Fibroblast of lung (primary cell): ENCODE measurements at regions not wholly inside any gene's neighbourhood (a gene's known extent, or its start where the extent isn't known, plus 50 kb on each side); places are given as distances from the start of the nearest gene placed in this dataset.

Experiments used
- EZH2 ChIP-seq: IDR thresholded peaks from 2 replicates; pipeline ENCODE4 v1.5.1; 2012; ENCODE audit warnings: low read length, control low read depth, mild to moderate bottlenecking; ENCODE audit errors: missing control alignments
- TF ChIP-seq, protein P1 (sequence below), 2 donors: IDR thresholded peaks in 1 of 2; conservative IDR thresholded peaks in 1 of 2; 1 replicate in 1 of 2; 2 replicates in 1 of 2; pipeline ENCODE4 v1.5.1; 2011 to 2012; ENCODE audit warnings: low read length in 2 of 2, control low read depth in 1 of 2, inconsistent platforms in 1 of 2, low read depth in 1 of 2, mild to moderate bottlenecking in 1 of 2

DNA sequence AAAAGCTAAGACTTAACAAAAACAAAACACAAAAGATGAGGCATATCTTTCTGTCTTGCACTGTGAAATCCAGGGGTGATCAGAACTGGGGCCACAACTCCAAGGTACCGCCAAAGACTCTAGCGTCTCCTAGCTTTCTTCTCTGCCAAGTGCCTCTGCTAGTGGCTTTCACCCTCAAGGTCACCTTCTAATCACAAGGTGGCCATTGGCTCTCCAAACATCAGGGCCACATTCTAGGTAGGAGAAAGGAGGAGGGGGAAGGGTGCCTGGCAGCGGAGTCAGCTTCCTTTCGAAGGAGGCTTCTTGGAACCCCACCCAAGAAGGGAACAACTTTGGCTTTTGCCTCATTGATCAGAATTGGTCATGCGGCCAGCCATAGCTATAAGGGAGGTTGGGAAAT is 168.8 kb upstream of the SMAD3 start:
- TF ChIP-seq, protein P1, sequence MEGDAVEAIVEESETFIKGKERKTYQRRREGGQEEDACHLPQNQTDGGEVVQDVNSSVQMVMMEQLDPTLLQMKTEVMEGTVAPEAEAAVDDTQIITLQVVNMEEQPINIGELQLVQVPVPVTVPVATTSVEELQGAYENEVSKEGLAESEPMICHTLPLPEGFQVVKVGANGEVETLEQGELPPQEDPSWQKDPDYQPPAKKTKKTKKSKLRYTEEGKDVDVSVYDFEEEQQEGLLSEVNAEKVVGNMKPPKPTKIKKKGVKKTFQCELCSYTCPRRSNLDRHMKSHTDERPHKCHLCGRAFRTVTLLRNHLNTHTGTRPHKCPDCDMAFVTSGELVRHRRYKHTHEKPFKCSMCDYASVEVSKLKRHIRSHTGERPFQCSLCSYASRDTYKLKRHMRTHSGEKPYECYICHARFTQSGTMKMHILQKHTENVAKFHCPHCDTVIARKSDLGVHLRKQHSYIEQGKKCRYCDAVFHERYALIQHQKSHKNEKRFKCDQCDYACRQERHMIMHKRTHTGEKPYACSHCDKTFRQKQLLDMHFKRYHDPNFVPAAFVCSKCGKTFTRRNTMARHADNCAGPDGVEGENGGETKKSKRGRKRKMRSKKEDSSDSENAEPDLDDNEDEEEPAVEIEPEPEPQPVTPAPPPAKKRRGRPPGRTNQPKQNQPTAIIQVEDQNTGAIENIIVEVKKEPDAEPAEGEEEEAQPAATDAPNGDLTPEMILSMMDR (conservative IDR thresholded peaks at IDR 0.05 in 1 of 2, IDR thresholded peaks at IDR 0.05 in 1 of 2; ENCODE audit: low read depth in 1 of 2, low read length in 2 of 2) = no peak
- TF ChIP-seq EZH2 = no peak
